ENCODE measurements at regions not wholly inside any gene's neighbourhood (a gene's known extent, or its start where the extent isn't known, plus 50 kb on each side); places are given as distances from the start of the nearest gene placed in this dataset.

- TF ChIP-seq CTCF (IDR thresholded peaks at IDR 0.05) (no peak), POLR2A (IDR thresholded peaks at IDR 0.05) (no peak)
These were observed 693.7 kb downstream of the MCTP2 start for GRCh38 chr15:94924971-94925598.
